ENCODE measurements at regions not wholly inside any gene's neighbourhood (a gene's known extent, or its start where the extent isn't known, plus 50 kb on each side); places are given as distances from the start of the nearest gene placed in this dataset.

- H3K79me2 ChIP-seq (replicated peaks; ENCODE audit: insufficient read depth, low read length): no peaks in the 10 kb centered on the region
- no peaks in the 10 kb centered on the region for H4K20me1 ChIP-seq (ENCODE audit: insufficient read depth)
- H3K27ac ChIP-seq (ENCODE audit: low read length): no peak overlapping the region
- no peaks in the 10 kb centered on the region for H3K27me3 ChIP-seq (ENCODE audit: insufficient read depth, low read depth, low read length)
- no peaks in the 10 kb centered on the region for H3K36me3 ChIP-seq (ENCODE audit: insufficient read depth, low read length)
- H3F3A ChIP-seq (ENCODE audit: insufficient read depth, low read length, poor library complexity, severe bottlenecking): no peaks in the 10 kb centered on the region
- TF ChIP-seq EZH2 (IDR thresholded peaks at IDR 0.05; ENCODE audit: borderline replicate concordance, insufficient read depth, low read length, poor library complexity, severe bottlenecking) (no peak), SMC3 (conservative IDR thresholded peaks at IDR 0.05; ENCODE audit: poor library complexity) (no peak), MXI1 (conservative IDR thresholded peaks at IDR 0.05; ENCODE audit: poor library complexity, severe bottlenecking) (no peak)
- no peak overlapping the region for H2AFZ ChIP-seq (ENCODE audit: low read depth, low read length)
- H3K9ac ChIP-seq (ENCODE audit: low read length): no peak overlapping the region
- H3K9me3 ChIP-seq (ENCODE audit: low read length): peaks cover 3% of the 10 kb centered on the region
- H3K4me3 ChIP-seq (ENCODE audit: low read length): no peak overlapping the region
- no peaks in the 10 kb centered on the region for H3K9me2 ChIP-seq (ENCODE audit: insufficient read depth, low read length)
- no peak overlapping the region for H3K4me2 ChIP-seq (ENCODE audit: low read length)
Observed at GRCh38 chr4:107164962-107165475, 128.9 kb upstream of the DKK2 start.

DNA sequence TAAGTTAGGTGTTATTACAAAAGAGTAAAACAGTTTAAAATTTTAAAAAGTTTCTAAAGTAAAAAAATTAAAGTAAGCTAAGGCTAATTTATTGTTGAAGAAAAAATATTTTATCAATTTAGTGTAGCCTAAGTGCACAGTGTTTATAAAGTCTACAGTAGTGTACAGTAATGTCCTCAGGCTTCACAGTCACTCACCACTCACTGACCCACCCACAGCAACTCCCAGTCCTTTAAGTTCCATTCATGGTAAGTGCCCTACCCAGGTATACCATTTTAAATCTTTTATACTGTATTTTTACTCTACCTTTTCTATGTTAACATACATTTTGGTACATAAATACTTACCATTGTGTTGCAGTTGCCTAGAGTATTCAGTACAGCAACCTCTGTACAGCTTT, 120.3 kb upstream of the DKK2 start:
- TF ChIP-seq CTCF (IDR thresholded peaks at IDR 0.05; ENCODE audit: poor library complexity, severe bottlenecking) (no peak), SMC3 (conservative IDR thresholded peaks at IDR 0.05; ENCODE audit: poor library complexity) (no peak), MXI1 (conservative IDR thresholded peaks at IDR 0.05; ENCODE audit: poor library complexity, severe bottlenecking) (no peak), EZH2 (IDR thresholded peaks at IDR 0.05; ENCODE audit: borderline replicate concordance, insufficient read depth, low read length, poor library complexity, severe bottlenecking) (no peak), TAF1 (IDR thresholded peaks at IDR 0.05; ENCODE audit: low read depth) (no peak), RAD21 (conservative IDR thresholded peaks at IDR 0.05) (no peak), POLR2AphosphoS5 (IDR thresholded peaks at IDR 0.05) (no peak), EP300 (conservative IDR thresholded peaks at IDR 0.05; ENCODE audit: poor library complexity, severe bottlenecking) (no peak), REST (IDR thresholded peaks at IDR 0.05; ENCODE audit: borderline replicate concordance) (no peak)
- Histone ChIP-seq H2AFZ (ENCODE audit: low read depth, low read length) (no peak overlapping the region), H3K4me2 (ENCODE audit: low read length) (no peak overlapping the region), H4K20me1 (ENCODE audit: insufficient read depth) (no peaks in the 10 kb centered on the region), H3K27ac (ENCODE audit: low read length) (no peak overlapping the region), H3K9ac (ENCODE audit: low read length) (no peak overlapping the region), H3K27me3 (ENCODE audit: insufficient read depth, low read depth, low read length) (no peaks in the 10 kb centered on the region), H3K9me3 (ENCODE audit: low read length) (no peaks in the 10 kb centered on the region), H3K79me2 (replicated peaks; ENCODE audit: insufficient read depth, low read length) (no peaks in the 10 kb centered on the region), H3K36me3 (ENCODE audit: insufficient read depth, low read length) (no peaks in the 10 kb centered on the region), H3K4me3 (ENCODE audit: low read length) (no peak overlapping the region), H3F3A (ENCODE audit: insufficient read depth, low read length, poor library complexity, severe bottlenecking) (no peaks in the 10 kb centered on the region), H3K9me2 (ENCODE audit: insufficient read depth, low read length) (no peaks in the 10 kb centered on the region)

Measured in neural cell (in vitro differentiated cells).